ENCODE measurements at regions not wholly inside any gene's neighbourhood (a gene's known extent, or its start where the extent isn't known, plus 50 kb on each side); places are given as distances from the start of the nearest gene placed in this dataset.

GRCh38 chr11:105197071-105197815 is 57.7 kb upstream of the CARD18 start:
- no peak for DNase-seq
- H3K4me1 Mint-ChIP-seq: no peaks in the 10 kb centered on the region
- Histone ChIP-seq H3K79me2 (ENCODE audit: control insufficient read depth, insufficient read depth, low read length) (no peaks in the 10 kb centered on the region), H3K4me2 (replicated peaks; ENCODE audit: low read depth, low read length, poor library complexity, severe bottlenecking) (no peak overlapping the region), H3K4me3 (ENCODE audit: control extremely low read depth in 1 of 5, extremely low read depth in 1 of 5, insufficient read depth in 1 of 5, low read depth in 2 of 5, low read length in 4 of 5) (no peak overlapping the region), H3K27ac (ENCODE audit: low read length in 2 of 2) (no peak overlapping the region), H4K20me1 (ENCODE audit: control insufficient read depth, insufficient read depth, low read length, poor library complexity, severe bottlenecking) (no peaks in the 10 kb centered on the region), H3K9me3 (ENCODE audit: control extremely low read depth in 1 of 3, control insufficient read depth in 2 of 3, insufficient read depth in 1 of 3, low read length in 2 of 3) (peaks cover 0 to 4% (median 0%) of the 10 kb centered on the region in 3 donors), H2AFZ (ENCODE audit: insufficient read depth, low read depth, low read length, poor library complexity, severe bottlenecking) (no peak overlapping the region), H3K4me1 (ENCODE audit: control insufficient read depth in 2 of 2, insufficient read depth in 2 of 2, low read length in 2 of 2) (no peaks in the 10 kb centered on the region), H3K9ac (ENCODE audit: low read length) (no peak overlapping the region), H3K36me3 (replicated peaks in 1 of 2; ENCODE audit: control extremely low read depth in 1 of 2, control insufficient read depth in 1 of 2, extremely low read depth in 1 of 2, insufficient read depth in 2 of 2, low read length in 1 of 2) (no peaks in the 10 kb centered on the region), H3K27me3 (replicated peaks in 1 of 4; ENCODE audit: control extremely low read depth in 1 of 4, control insufficient read depth in 3 of 4, insufficient read depth in 4 of 4, low read length in 3 of 4) (no peaks in the 10 kb centered on the region)
- H3K27ac Mint-ChIP-seq: no peak overlapping the region
- ChIA-PET POLR2A (no interaction called here), CTCF (no interaction called here)
- ATAC-seq (ENCODE audit: low read depth): no peak
- WGBS (ENCODE audit: insufficient coverage): 100% methylated on average over 1 of the region's 6 CpGs
- no peak overlapping the region for H3K4me3 Mint-ChIP-seq
- intact Hi-C loops (cut with micrococcal nuclease): no loop called here
- no peaks in the 10 kb centered on the region for H3K27me3 Mint-ChIP-seq
- TF ChIP-seq CTCF (IDR thresholded peaks at IDR 0.05) (no peak), EZH2 (IDR thresholded peaks at IDR 0.05; ENCODE audit: borderline replicate concordance, insufficient read depth, low read depth, low read length, poor library complexity, severe bottlenecking) (no peak)
- H3K9me3 Mint-ChIP-seq (ENCODE audit: insufficient read depth): no peaks in the 10 kb centered on the region

DNA sequence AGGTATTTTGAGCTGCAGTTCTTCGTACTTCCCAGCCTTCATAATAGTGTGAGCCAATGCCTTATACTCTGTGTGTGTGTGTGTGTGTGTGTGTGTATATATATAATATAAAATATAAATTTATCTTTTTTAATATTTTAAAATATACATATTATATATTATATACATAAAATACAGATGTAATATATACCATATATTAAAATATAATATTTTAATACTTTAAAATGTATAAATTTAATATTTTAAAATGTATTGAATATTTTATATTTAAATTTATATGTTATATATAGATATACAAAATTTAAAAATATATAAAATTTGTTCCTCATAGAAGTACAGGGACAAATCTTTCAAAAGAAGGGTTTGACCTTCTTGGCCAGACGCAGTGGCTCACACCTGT is 53.7 kb upstream of the CARD18 start:
- no peak overlapping the region for H2AFZ ChIP-seq (ENCODE audit: insufficient read depth, low read depth, low read length, poor library complexity, severe bottlenecking)

More for the DNA sequence above, 53.7 kb upstream of the CARD18 start:
- no peaks in the 10 kb centered on the region for H3K27me3 Mint-ChIP-seq
- intact Hi-C loops (cut with micrococcal nuclease): no loop called here
- TF ChIP-seq EZH2 (IDR thresholded peaks at IDR 0.05; ENCODE audit: borderline replicate concordance, insufficient read depth, low read depth, low read length, poor library complexity, severe bottlenecking) (no peak), CTCF (IDR thresholded peaks at IDR 0.05) (no peak)
- Histone ChIP-seq H3K79me2 (ENCODE audit: control insufficient read depth, insufficient read depth, low read length) (no peaks in the 10 kb centered on the region), H3K4me2 (replicated peaks; ENCODE audit: low read depth, low read length, poor library complexity, severe bottlenecking) (no peak overlapping the region), H3K27ac (ENCODE audit: low read length in 2 of 2) (no peak overlapping the region), H3K9ac (ENCODE audit: low read length) (no peak overlapping the region), H3K36me3 (replicated peaks in 1 of 2; ENCODE audit: control extremely low read depth in 1 of 2, control insufficient read depth in 1 of 2, extremely low read depth in 1 of 2, insufficient read depth in 2 of 2, low read length in 1 of 2) (no peaks in the 10 kb centered on the region), H3K9me3 (ENCODE audit: control extremely low read depth in 1 of 3, control insufficient read depth in 2 of 3, insufficient read depth in 1 of 3, low read length in 2 of 3) (no peaks in the 10 kb centered on the region), H3K4me1 (ENCODE audit: control insufficient read depth in 2 of 2, insufficient read depth in 2 of 2, low read length in 2 of 2) (no peaks in the 10 kb centered on the region), H3K4me3 (ENCODE audit: control extremely low read depth in 1 of 5, extremely low read depth in 1 of 5, insufficient read depth in 1 of 5, low read depth in 2 of 5, low read length in 4 of 5) (no peak overlapping the region), H3K27me3 (replicated peaks in 1 of 4; ENCODE audit: control extremely low read depth in 1 of 4, control insufficient read depth in 3 of 4, insufficient read depth in 4 of 4, low read length in 3 of 4) (no peaks in the 10 kb centered on the region), H4K20me1 (ENCODE audit: control insufficient read depth, insufficient read depth, low read length, poor library complexity, severe bottlenecking) (no peaks in the 10 kb centered on the region)
- no peak overlapping the region for H3K4me3 Mint-ChIP-seq
- no peak overlapping the region for H3K27ac Mint-ChIP-seq
- 78% methylated on average over 1 of the region's 2 CpGs for WGBS (ENCODE audit: insufficient coverage)
- ChIA-PET POLR2A (no interaction called here), CTCF (no interaction called here)
- H3K4me1 Mint-ChIP-seq: no peaks in the 10 kb centered on the region
- ATAC-seq (ENCODE audit: low read depth) (no peak), DNase-seq (no peak)
- H3K9me3 Mint-ChIP-seq (ENCODE audit: insufficient read depth): no peaks in the 10 kb centered on the region

Measured in B cell (primary cell).